B cell (primary cell): ENCODE measurements at regions not wholly inside any gene's neighbourhood (a gene's known extent, or its start where the extent isn't known, plus 50 kb on each side); places are given as distances from the start of the nearest gene placed in this dataset.
"Not testable (repeated sequence)": the region's sequence is repeated elsewhere in the genome, so short reads cannot be mapped to it uniquely, and the experiment has no call there.

ENCODE experiments used
- ATAC-seq: fragments of 200-7000 bp; cut with Tn5 transposase; one replicate; pipeline ENCODE4 v1.10.0; 2021; ENCODE audit warnings: low read depth, mild to moderate bottlenecking, moderate number of reproducible peaks, moderate library complexity
- CTCF ChIA-PET: fragments of 350-600 bp; sonication (Branson Sonifier 250); formaldehyde crosslinking; loops from one replicate; lab custom pipeline; 2021; ENCODE audit warnings: antibody characterized with exemption, inconsistent platforms; lab: Charles Lee
- POLR2A ChIA-PET: fragments of 350-600 bp; sonication (Branson Sonifier 250); formaldehyde crosslinking; loops from one replicate; lab custom pipeline; 2021; ENCODE audit warnings: antibody characterized with exemption; lab: Charles Lee
- DNase-seq: peaks from one replicate; pipeline ENCODE4 v3.0.0; 2013
- H2AFZ ChIP-seq: 2 replicates; pipeline ENCODE4 v1.6.1; 2012; ENCODE audit warnings: mild to moderate bottlenecking, low read depth, low read length; ENCODE audit not compliant: insufficient read depth, poor library complexity, severe bottlenecking
- H3K27ac ChIP-seq, 2 donors: 1 replicate in 1 of 2; 2 replicates in 1 of 2; pipeline ENCODE4 v1.5.1; 2012 to 2013; ENCODE audit warnings: low read length in 2 of 2, mild to moderate bottlenecking in 2 of 2, moderate library complexity in 1 of 2
- H3K27me3 ChIP-seq, 4 experiments: fragments of 200-600 bp in 1 of 4; sonication (generic) in 1 of 4; replicated peaks in 1 of 4; 1 replicate in 2 of 4; 2 replicates in 2 of 4; pipeline versions ENCODE4 v1.6.1 to v1.7.0; 2013 to 2016; ENCODE audit warnings: low read length in 3 of 4, mild to moderate bottlenecking in 2 of 4, mixed read lengths in 1 of 4, moderate library complexity in 1 of 4; ENCODE audit not compliant: insufficient read depth in 4 of 4, control insufficient read depth in 3 of 4; ENCODE audit errors: control extremely low read depth in 1 of 4
- H3K36me3 ChIP-seq, 2 experiments: replicated peaks in 1 of 2; 1 replicate in 1 of 2; 2 replicates in 1 of 2; pipeline versions ENCODE4 v1.6.1 to v1.7.1; 2013; ENCODE audit warnings: low read length in 1 of 2; ENCODE audit not compliant: insufficient read depth in 2 of 2, control insufficient read depth in 1 of 2; ENCODE audit errors: control extremely low read depth in 1 of 2, extremely low read depth in 1 of 2
- H3K4me1 ChIP-seq, 2 donors: fragments of 200-600 bp in 1 of 2; sonication (generic) in 1 of 2; 1 replicate in 1 of 2; 2 replicates in 1 of 2; pipeline versions ENCODE4 v1.5.1 to v1.6.1; 2013 to 2017; ENCODE audit warnings: low read length in 2 of 2; ENCODE audit not compliant: control insufficient read depth in 2 of 2, insufficient read depth in 2 of 2
- H3K4me2 ChIP-seq: replicated peaks from 2 replicates; pipeline ENCODE3; 2012; ENCODE audit warnings: mild to moderate bottlenecking, low read depth, low read length; ENCODE audit not compliant: poor library complexity, severe bottlenecking
- H3K4me3 ChIP-seq, 5 experiments: fragments of 200-600 bp in 1 of 5; sonication (generic) in 1 of 5; 1 replicate in 3 of 5; 2 replicates in 2 of 5; pipeline versions ENCODE4 v1.5.1 to v1.7.0; 2011 to 2016; ENCODE audit warnings: low read length in 4 of 5, mild to moderate bottlenecking in 4 of 5, low read depth in 2 of 5, control low read depth in 1 of 5, moderate library complexity in 1 of 5; ENCODE audit not compliant: insufficient read depth in 1 of 5; ENCODE audit errors: control extremely low read depth in 1 of 5, extremely low read depth in 1 of 5
- H3K79me2 ChIP-seq: fragments of 200-600 bp; sonication (generic); one replicate; pipeline ENCODE4 v1.6.0; 2016; ENCODE audit warnings: low read length; ENCODE audit not compliant: control insufficient read depth, insufficient read depth
- H3K9ac ChIP-seq: fragments of 200-600 bp; sonication (generic); 2 replicates; pipeline ENCODE4 v1.6.1; 2017; ENCODE audit warnings: mild to moderate bottlenecking, low read length, moderate library complexity
- H3K9me3 ChIP-seq, 3 donors: one replicate each; pipeline versions ENCODE4 v1.6.1 to v1.7.1; 2013; ENCODE audit warnings: low read length in 2 of 3; ENCODE audit not compliant: control insufficient read depth in 2 of 3, insufficient read depth in 1 of 3; ENCODE audit errors: control extremely low read depth in 1 of 3
- H4K20me1 ChIP-seq: 2 replicates; pipeline ENCODE4 v1.6.0; 2012; ENCODE audit warnings: mild to moderate bottlenecking, low read length; ENCODE audit not compliant: insufficient read depth, control insufficient read depth, poor library complexity, severe bottlenecking
- H3K27ac Mint-ChIP-seq: one replicate; pipeline ENCODE4 v1.8.0; 2021; ENCODE audit warnings: mixed read lengths
- H3K27me3 Mint-ChIP-seq: one replicate; pipeline ENCODE4 v1.8.0; 2021; ENCODE audit warnings: mixed read lengths
- H3K4me1 Mint-ChIP-seq: one replicate; pipeline ENCODE4 v1.8.0; 2021; ENCODE audit warnings: mixed read lengths
- H3K4me3 Mint-ChIP-seq: one replicate; pipeline ENCODE4 v1.8.0; 2021; ENCODE audit warnings: mixed read lengths
- H3K9me3 Mint-ChIP-seq: one replicate; pipeline ENCODE4 v1.8.0; 2022; ENCODE audit warnings: mixed read lengths; ENCODE audit not compliant: insufficient read depth
- CTCF ChIP-seq: fragments of 200-600 bp; IDR thresholded peaks from one replicate; pipeline ENCODE4 v1.8.0; 2022; ENCODE audit warnings: antibody characterized with exemption, mild to moderate bottlenecking
- EZH2 ChIP-seq: IDR thresholded peaks from 2 replicates; pipeline ENCODE4 v1.6.1; 2012; ENCODE audit warnings: borderline replicate concordance, low read depth, mild to moderate bottlenecking, moderate library complexity, low read length; ENCODE audit not compliant: insufficient read depth, poor library complexity, severe bottlenecking
- WGBS: methylation state at CpG from one replicate; pipeline ENCODE4 v1.1.5; 2013; ENCODE audit warnings: missing lambda C conversion rate; ENCODE audit not compliant: insufficient coverage; 5-methylcytosine and 5-hydroxymethylcytosine counted together
- intact Hi-C: fragments of 100-400 bp; cut with micrococcal nuclease; formaldehyde crosslinking; loops from one replicate; pipeline ENCODE4 v1.10.0; 2022

- ChIA-PET POLR2A (no interaction called here), CTCF (no interaction called here)
- Histone ChIP-seq H3K9ac (no peak overlapping the region), H3K27me3 (no peaks in the 10 kb centered on the region), H2AFZ (no peak overlapping the region), H4K20me1 (no peaks in the 10 kb centered on the region), H3K36me3 (no peaks in the 10 kb centered on the region), H3K79me2 (no peaks in the 10 kb centered on the region), H3K4me3 (no peak overlapping the region), H3K4me2 (no peak overlapping the region), H3K9me3 (peaks cover 0 to 3% (median 0%) of the 10 kb centered on the region in 3 donors), H3K27ac (no peak overlapping the region), H3K4me1 (no peaks in the 10 kb centered on the region)
- Mint-ChIP-seq H3K27ac (no peak overlapping the region), H3K4me3 (no peak overlapping the region), H3K27me3 (no peaks in the 10 kb centered on the region), H3K4me1 (no peaks in the 10 kb centered on the region), H3K9me3 (no peaks in the 10 kb centered on the region)
- intact Hi-C loops: no loop called here
- 63% methylated on average over 1 of the region's 4 CpGs for WGBS
- ATAC-seq: no peak
- DNase-seq: no peak
- TF ChIP-seq CTCF (no peak), EZH2 (no peak)
These were observed 268.5 kb upstream of the TMC3 start for GRCh38 chr15:81642451-81642990.

- H3K4me1 ChIP-seq, ATAC-seq: not testable (repeated sequence)
- WGBS: 86% methylated on average over 1 of the region's 2 CpGs
These were observed 262.1 kb upstream of the TMC3 start for GRCh38 chr15:81636064-81636463.

More at GRCh38 chr15:81636064-81636463, 262.1 kb upstream of the TMC3 start:
- intact Hi-C loops, CTCF ChIA-PET, H3K4me2 ChIP-seq, H2AFZ ChIP-seq, H3K4me3 Mint-ChIP-seq, H3K27ac Mint-ChIP-seq, H3K36me3 ChIP-seq, DNase-seq, POLR2A ChIA-PET, H3K9me3 Mint-ChIP-seq, H3K27me3 ChIP-seq, H4K20me1 ChIP-seq, H3K27ac ChIP-seq, H3K9ac ChIP-seq, H3K27me3 Mint-ChIP-seq, H3K9me3 ChIP-seq, H3K4me1 Mint-ChIP-seq, H3K4me3 ChIP-seq, H3K79me2 ChIP-seq: not testable (repeated sequence)
